ENCODE measurements at regions not wholly inside any gene's neighbourhood (a gene's known extent, or its start where the extent isn't known, plus 50 kb on each side); places are given as distances from the start of the nearest gene placed in this dataset.

DNA sequence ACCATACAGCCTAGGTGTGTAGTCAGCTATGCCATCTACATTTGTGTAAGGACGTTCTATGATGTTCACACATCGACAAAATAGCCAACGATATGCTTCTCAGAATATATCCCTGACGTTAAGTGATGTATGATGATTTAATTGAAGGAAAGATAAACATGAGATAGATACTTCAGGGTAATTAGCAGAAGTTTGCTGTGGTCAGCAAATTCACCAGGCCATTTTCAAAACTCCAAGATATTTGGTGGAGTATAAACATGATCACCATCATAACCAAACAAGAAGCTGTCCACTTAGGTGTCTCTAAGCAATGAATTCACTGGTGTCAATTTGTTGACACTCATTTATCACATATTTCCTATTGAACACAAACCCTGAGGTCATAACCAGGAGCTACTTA, 885.6 kb upstream of the NR2F2 start:
- Histone ChIP-seq H3K9me2 (replicated peaks; ENCODE audit: insufficient read depth, low read length) (no peaks in the 10 kb centered on the region), H3K4me2 (ENCODE audit: low read depth, low read length, poor library complexity, severe bottlenecking) (no peak overlapping the region), H3K9ac (ENCODE audit: low read length) (no peak overlapping the region), H3K4me3 (ENCODE audit: low read length) (no peak overlapping the region), H3K27ac (ENCODE audit: low read length) (no peak overlapping the region), H3K36me3 (ENCODE audit: insufficient read depth, low read length) (no peaks in the 10 kb centered on the region), H3K9me3 (ENCODE audit: low read length) (peaks cover 18% of the 10 kb centered on the region), H3K27me3 (ENCODE audit: low read length) (no peaks in the 10 kb centered on the region), H2AFZ (ENCODE audit: low read length) (no peak overlapping the region), H4K20me1 (ENCODE audit: insufficient read depth, low read depth, low read length) (no peaks in the 10 kb centered on the region), H3K4me1 (ENCODE audit: low read length) (no peaks in the 10 kb centered on the region), H3K79me2 (ENCODE audit: low read length) (no peaks in the 10 kb centered on the region)
- no peak for DNase-seq

GRCh38 chr15:95446854-95447253, 883.6 kb upstream of the NR2F2 start:
- Histone ChIP-seq H2AFZ (ENCODE audit: low read length) (no peak overlapping the region), H3K9me2 (replicated peaks; ENCODE audit: insufficient read depth, low read length) (0 out of 2 replicates have a peak, but pooled peaks cover 4% of the 10 kb centered on the region), H3K27ac (ENCODE audit: low read length) (no peak overlapping the region), H3K4me1 (ENCODE audit: low read length) (no peaks in the 10 kb centered on the region), H3K4me3 (ENCODE audit: low read length) (no peak overlapping the region), H3K9ac (ENCODE audit: low read length) (no peak overlapping the region), H3K27me3 (ENCODE audit: low read length) (no peaks in the 10 kb centered on the region), H3K79me2 (ENCODE audit: low read length) (no peaks in the 10 kb centered on the region), H4K20me1 (ENCODE audit: insufficient read depth, low read depth, low read length) (no peaks in the 10 kb centered on the region), H3K36me3 (ENCODE audit: insufficient read depth, low read length) (no peaks in the 10 kb centered on the region), H3K4me2 (ENCODE audit: low read depth, low read length, poor library complexity, severe bottlenecking) (no peak overlapping the region), H3K9me3 (ENCODE audit: low read length) (peaks cover 26% of the 10 kb centered on the region)
- DNase-seq, result no peak

- H3K9me2 ChIP-seq (replicated peaks; ENCODE audit: insufficient read depth, low read length), result 0 out of 2 replicates have a peak, but pooled peaks cover 4% of the 10 kb centered on the region
- no peak overlapping the region for H3K4me3 ChIP-seq (ENCODE audit: low read length)
- H3K36me3 ChIP-seq (ENCODE audit: insufficient read depth, low read length), result no peaks in the 10 kb centered on the region
- H3K4me2 ChIP-seq (ENCODE audit: low read depth, low read length, poor library complexity, severe bottlenecking), result no peak overlapping the region
- no peak overlapping the region for H2AFZ ChIP-seq (ENCODE audit: low read length)
- no peaks in the 10 kb centered on the region for H3K79me2 ChIP-seq (ENCODE audit: low read length)
- H3K27me3 ChIP-seq (ENCODE audit: low read length), result no peaks in the 10 kb centered on the region
- H3K9me3 ChIP-seq (ENCODE audit: low read length), result peaks cover 26% of the 10 kb centered on the region
- H3K9ac ChIP-seq (ENCODE audit: low read length), result no peak overlapping the region
- H4K20me1 ChIP-seq (ENCODE audit: insufficient read depth, low read depth, low read length), result no peaks in the 10 kb centered on the region
- no peak for DNase-seq
- H3K4me1 ChIP-seq (ENCODE audit: low read length), result no peaks in the 10 kb centered on the region
- no peak overlapping the region for H3K27ac ChIP-seq (ENCODE audit: low read length)
Measured at GRCh38 chr15:95447486-95447885, 883.0 kb upstream of the NR2F2 start.

DNA sequence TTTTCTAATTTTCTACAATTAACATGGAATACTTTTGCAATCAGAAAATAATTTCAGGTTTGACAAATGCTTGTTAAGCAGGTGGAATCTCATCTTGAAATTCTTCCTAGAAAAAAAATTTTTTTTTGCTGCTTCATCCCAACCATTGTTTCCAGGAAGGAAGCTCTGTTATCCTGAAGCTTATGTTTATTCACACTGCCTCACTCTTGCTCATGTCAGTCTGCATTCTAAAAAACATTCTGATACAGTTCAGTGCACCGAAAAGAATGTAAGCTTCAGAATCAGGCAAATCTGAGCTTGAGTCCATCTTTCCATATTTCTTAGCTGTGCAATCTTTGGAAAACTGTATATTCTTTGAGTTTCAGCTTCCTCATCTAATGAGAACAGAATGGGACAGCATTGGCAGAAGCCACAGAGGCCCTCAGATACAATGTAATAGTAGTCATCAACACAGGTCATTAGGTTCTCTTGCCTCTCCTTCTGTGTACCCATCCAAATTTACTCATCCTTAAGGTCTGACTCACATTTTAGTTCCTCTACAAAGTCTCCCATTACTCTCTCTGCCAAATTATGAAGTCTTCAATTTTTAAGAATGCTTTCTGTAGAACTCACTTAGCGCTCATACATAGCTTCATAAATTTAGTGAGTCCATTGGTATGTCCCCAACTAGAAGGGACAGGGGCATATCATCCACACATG, 881.8 kb upstream of the NR2F2 start:
- no peak overlapping the region for H3K27ac ChIP-seq (ENCODE audit: low read length)
- H3K4me3 ChIP-seq (ENCODE audit: low read length), result no peak overlapping the region
- no peak overlapping the region for H2AFZ ChIP-seq (ENCODE audit: low read length)
- no peaks in the 10 kb centered on the region for H3K4me1 ChIP-seq (ENCODE audit: low read length)
- no peak overlapping the region for H3K4me2 ChIP-seq (ENCODE audit: low read depth, low read length, poor library complexity, severe bottlenecking)
- 0 out of 2 replicates have a peak, but pooled peaks cover 4% of the 10 kb centered on the region for H3K9me2 ChIP-seq (replicated peaks; ENCODE audit: insufficient read depth, low read length)
- no peak for DNase-seq
- H3K36me3 ChIP-seq (ENCODE audit: insufficient read depth, low read length), result no peaks in the 10 kb centered on the region
- H3K9me3 ChIP-seq (ENCODE audit: low read length), result peaks cover 22% of the 10 kb centered on the region
- no peak overlapping the region for H3K9ac ChIP-seq (ENCODE audit: low read length)
- H3K27me3 ChIP-seq (ENCODE audit: low read length), result no peaks in the 10 kb centered on the region
- no peaks in the 10 kb centered on the region for H4K20me1 ChIP-seq (ENCODE audit: insufficient read depth, low read depth, low read length)
- no peaks in the 10 kb centered on the region for H3K79me2 ChIP-seq (ENCODE audit: low read length)

GRCh38 chr15:95449230-95449628, 881.3 kb upstream of the NR2F2 start:
- no peaks in the 10 kb centered on the region for H3K4me1 ChIP-seq (ENCODE audit: low read length)
- no peak overlapping the region for H3K4me3 ChIP-seq (ENCODE audit: low read length)
- H2AFZ ChIP-seq (ENCODE audit: low read length), result no peak overlapping the region
- no peaks in the 10 kb centered on the region for H3K27me3 ChIP-seq (ENCODE audit: low read length)
- H3K9me3 ChIP-seq (ENCODE audit: low read length), result peaks cover 22% of the 10 kb centered on the region
- H3K9ac ChIP-seq (ENCODE audit: low read length), result no peak overlapping the region
- DNase-seq, result no peak
- H3K4me2 ChIP-seq (ENCODE audit: low read depth, low read length, poor library complexity, severe bottlenecking), result no peak overlapping the region
- H3K27ac ChIP-seq (ENCODE audit: low read length), result no peak overlapping the region
- H3K79me2 ChIP-seq (ENCODE audit: low read length), result no peaks in the 10 kb centered on the region
- H3K9me2 ChIP-seq (replicated peaks; ENCODE audit: insufficient read depth, low read length), result 0 out of 2 replicates have a peak, but pooled peaks cover 4% of the 10 kb centered on the region
- no peaks in the 10 kb centered on the region for H3K36me3 ChIP-seq (ENCODE audit: insufficient read depth, low read length)
- no peaks in the 10 kb centered on the region for H4K20me1 ChIP-seq (ENCODE audit: insufficient read depth, low read depth, low read length)

GRCh38 chr15:95450413-95450812, 880.1 kb upstream of the NR2F2 start:
- Histone ChIP-seq H3K4me2 (ENCODE audit: low read depth, low read length, poor library complexity, severe bottlenecking) (no peak overlapping the region), H4K20me1 (ENCODE audit: insufficient read depth, low read depth, low read length) (no peaks in the 10 kb centered on the region), H3K27me3 (ENCODE audit: low read length) (no peaks in the 10 kb centered on the region), H3K27ac (ENCODE audit: low read length) (no peak overlapping the region), H3K9ac (ENCODE audit: low read length) (no peak overlapping the region), H2AFZ (ENCODE audit: low read length) (no peak overlapping the region), H3K4me1 (ENCODE audit: low read length) (no peaks in the 10 kb centered on the region), H3K36me3 (ENCODE audit: insufficient read depth, low read length) (no peaks in the 10 kb centered on the region), H3K9me3 (ENCODE audit: low read length) (peaks cover 20% of the 10 kb centered on the region), H3K4me3 (ENCODE audit: low read length) (no peak overlapping the region), H3K9me2 (replicated peaks; ENCODE audit: insufficient read depth, low read length) (0 out of 2 replicates have a peak, but pooled peaks cover 4% of the 10 kb centered on the region), H3K79me2 (ENCODE audit: low read length) (no peaks in the 10 kb centered on the region)
- DNase-seq, result no peak

DNA sequence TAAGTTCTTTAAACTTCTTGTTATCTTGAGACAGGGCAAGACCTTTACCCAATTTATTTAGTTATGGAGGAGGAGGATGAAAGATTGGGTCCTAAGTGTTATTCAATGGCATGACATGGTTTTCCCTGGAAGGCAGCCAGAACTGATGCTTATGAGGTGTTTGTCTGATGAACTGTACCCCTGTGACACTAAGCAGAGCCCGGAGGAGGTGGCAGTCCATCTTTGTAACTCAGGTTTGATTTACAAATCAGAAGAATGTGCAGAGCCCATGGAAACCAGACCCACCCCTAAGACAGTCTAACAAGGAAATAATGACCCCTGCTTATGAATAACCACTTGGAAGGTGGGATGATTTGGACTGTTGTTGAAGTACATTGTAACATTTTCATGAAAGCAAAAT, 878.6 kb upstream of the NR2F2 start:
- DNase-seq, result no peak
- Histone ChIP-seq H3K79me2 (ENCODE audit: low read length) (no peaks in the 10 kb centered on the region), H3K27me3 (ENCODE audit: low read length) (no peaks in the 10 kb centered on the region), H3K9me2 (replicated peaks; ENCODE audit: insufficient read depth, low read length) (0 out of 2 replicates have a peak, but pooled peaks cover 4% of the 10 kb centered on the region), H3K9ac (ENCODE audit: low read length) (no peak overlapping the region), H3K4me3 (ENCODE audit: low read length) (no peak overlapping the region), H4K20me1 (ENCODE audit: insufficient read depth, low read depth, low read length) (no peaks in the 10 kb centered on the region), H2AFZ (ENCODE audit: low read length) (no peak overlapping the region), H3K4me1 (ENCODE audit: low read length) (no peaks in the 10 kb centered on the region), H3K4me2 (ENCODE audit: low read depth, low read length, poor library complexity, severe bottlenecking) (no peak overlapping the region), H3K27ac (ENCODE audit: low read length) (no peak overlapping the region), H3K36me3 (ENCODE audit: insufficient read depth, low read length) (no peaks in the 10 kb centered on the region), H3K9me3 (ENCODE audit: low read length) (peaks cover 35% of the 10 kb centered on the region)

GRCh38 chr15:95454403-95455262, 875.9 kb upstream of the NR2F2 start:
- H3K79me2 ChIP-seq (ENCODE audit: low read length), result no peaks in the 10 kb centered on the region
- H3K27ac ChIP-seq (ENCODE audit: low read length), result no peak overlapping the region
- no peaks in the 10 kb centered on the region for H4K20me1 ChIP-seq (ENCODE audit: insufficient read depth, low read depth, low read length)
- no peak overlapping the region for H3K4me3 ChIP-seq (ENCODE audit: low read length)
- peaks cover 29% of the 10 kb centered on the region for H3K9me3 ChIP-seq (ENCODE audit: low read length)
- 0 out of 2 replicates have a peak, but pooled peaks cover 4% of the 10 kb centered on the region for H3K9me2 ChIP-seq (replicated peaks; ENCODE audit: insufficient read depth, low read length)
- no peak overlapping the region for H2AFZ ChIP-seq (ENCODE audit: low read length)
- no peaks in the 10 kb centered on the region for H3K36me3 ChIP-seq (ENCODE audit: insufficient read depth, low read length)
- H3K4me2 ChIP-seq (ENCODE audit: low read depth, low read length, poor library complexity, severe bottlenecking), result no peak overlapping the region
- H3K9ac ChIP-seq (ENCODE audit: low read length), result no peak overlapping the region
- no peak for DNase-seq
- no peaks in the 10 kb centered on the region for H3K27me3 ChIP-seq (ENCODE audit: low read length)
- no peaks in the 10 kb centered on the region for H3K4me1 ChIP-seq (ENCODE audit: low read length)

All from Karpas-422 (cell line).